Endothelial cell of umbilical vein (primary cell): ENCODE measurements at regions not wholly inside any gene's neighbourhood (a gene's known extent, or its start where the extent isn't known, plus 50 kb on each side); places are given as distances from the start of the nearest gene placed in this dataset.

ENCODE experiments used
- CTCF ChIP-seq, 2 donors: IDR thresholded peaks; 1 replicate in 1 of 2; 2 replicates in 1 of 2; pipeline ENCODE4 v1.5.1; 2011; ENCODE audit warnings: low read length in 2 of 2, mild to moderate bottlenecking in 2 of 2, moderate library complexity in 2 of 2, control low read depth in 1 of 2, inconsistent platforms in 1 of 2, low read depth in 1 of 2; ENCODE audit not compliant: insufficient read depth in 1 of 2; ENCODE audit errors: extremely low read depth in 1 of 2
- EZH2 ChIP-seq: IDR thresholded peaks from 2 replicates; pipeline ENCODE4 v1.6.1; 2012; ENCODE audit warnings: borderline replicate concordance, low read depth, mild to moderate bottlenecking, moderate library complexity, low read length, inconsistent platforms; ENCODE audit not compliant: severe bottlenecking
- FOS ChIP-seq: IDR thresholded peaks from 2 replicates; pipeline ENCODE4 v1.6.1; 2011; ENCODE audit warnings: mild to moderate bottlenecking, low read length, moderate library complexity, borderline replicate concordance; ENCODE audit not compliant: insufficient read depth
- GATA2 ChIP-seq: IDR thresholded peaks from 2 replicates; pipeline ENCODE4 v1.7.0; 2011; ENCODE audit warnings: low read depth, mild to moderate bottlenecking, moderate library complexity, mixed read lengths, low read length; ENCODE audit not compliant: insufficient read length, insufficient read depth
- JUN ChIP-seq: IDR thresholded peaks from 2 replicates; pipeline ENCODE4 v1.6.1; 2011; ENCODE audit warnings: borderline replicate concordance, low read depth; ENCODE audit not compliant: insufficient read length, insufficient read depth
- MAX ChIP-seq: IDR thresholded peaks from 2 replicates; pipeline ENCODE4 v1.6.1; 2011; ENCODE audit not compliant: insufficient read depth, insufficient read length
- MYC ChIP-seq: IDR thresholded peaks from one replicate; pipeline ENCODE4 v1.6.1; 2011; ENCODE audit warnings: mild to moderate bottlenecking, low read depth, low read length
- POLR2A ChIP-seq: IDR thresholded peaks from 2 replicates; pipeline ENCODE4 v1.6.1; 2012; ENCODE audit warnings: low read depth, mild to moderate bottlenecking, control low read depth, low read length
- POLR2AphosphoS5 ChIP-seq: IDR thresholded peaks from 2 replicates; pipeline ENCODE4 v1.6.1; 2012; ENCODE audit warnings: low read depth, mild to moderate bottlenecking, control low read depth, low read length, moderate library complexity; ENCODE audit not compliant: insufficient read depth

GRCh38 chr12:75744607-75745256 is 233.3 kb upstream of the KRR1 start:
- no peak for TF ChIP-seq CTCF (IDR thresholded peaks at IDR 0.05; ENCODE audit: extremely low read depth in 1 of 2, insufficient read depth in 1 of 2, low read depth in 1 of 2, low read length in 2 of 2)
- TF ChIP-seq POLR2A = no peak
- no peak for TF ChIP-seq MYC
- TF ChIP-seq POLR2AphosphoS5 = no peak
- TF ChIP-seq MAX = no peak
- no peak for TF ChIP-seq EZH2
- no peak for TF ChIP-seq GATA2
- TF ChIP-seq FOS = no peak
- TF ChIP-seq JUN = no peak
